SJSA1 (cell line): ENCODE measurements at regions not wholly inside any gene's neighbourhood (a gene's known extent, or its start where the extent isn't known, plus 50 kb on each side); places are given as distances from the start of the nearest gene placed in this dataset.
A peak's percentile ranks its signal among the peaks of the same experiment; 100 is the strongest.
"Not testable (repeated sequence)": the region's sequence is repeated elsewhere in the genome, so short reads cannot be mapped to it uniquely, and the experiment has no call there.

Experiments
- DNase-seq, 2 experiments: peaks; one replicate each; pipeline ENCODE4 v3.0.0-alpha.2; 2015 to 2020; ENCODE audit warnings: low spot score in 2 of 2, low read depth in 1 of 2
- H3K27ac ChIP-seq: fragments of 250-450 bp; sonication (Bioruptor Pico); 2 replicates; pipeline ENCODE4 v1.5.1; 2020; ENCODE audit warnings: mild to moderate bottlenecking, moderate library complexity
- H3K27me3 ChIP-seq: fragments of 250-450 bp; sonication (Bioruptor Pico); replicated peaks from 2 replicates; pipeline ENCODE4 v1.5.1; 2020; ENCODE audit warnings: mild to moderate bottlenecking, moderate library complexity
- H3K36me3 ChIP-seq: fragments of 250-450 bp; sonication (Bioruptor Pico); 2 replicates; pipeline ENCODE4 v1.5.1; 2020; ENCODE audit warnings: mild to moderate bottlenecking
- H3K4me1 ChIP-seq: fragments of 250-450 bp; sonication (Bioruptor Pico); replicated peaks from 2 replicates; pipeline ENCODE4 v1.6.1; 2021; ENCODE audit warnings: mild to moderate bottlenecking
- H3K4me3 ChIP-seq: fragments of 250-450 bp; sonication (Bioruptor Pico); 2 replicates; pipeline ENCODE4 v1.5.1; 2020; ENCODE audit warnings: mild to moderate bottlenecking
- H3K9me3 ChIP-seq: fragments of 250-450 bp; sonication (Bioruptor Pico); replicated peaks from 2 replicates; pipeline ENCODE4 v1.5.1; 2020; ENCODE audit warnings: mild to moderate bottlenecking

DNA sequence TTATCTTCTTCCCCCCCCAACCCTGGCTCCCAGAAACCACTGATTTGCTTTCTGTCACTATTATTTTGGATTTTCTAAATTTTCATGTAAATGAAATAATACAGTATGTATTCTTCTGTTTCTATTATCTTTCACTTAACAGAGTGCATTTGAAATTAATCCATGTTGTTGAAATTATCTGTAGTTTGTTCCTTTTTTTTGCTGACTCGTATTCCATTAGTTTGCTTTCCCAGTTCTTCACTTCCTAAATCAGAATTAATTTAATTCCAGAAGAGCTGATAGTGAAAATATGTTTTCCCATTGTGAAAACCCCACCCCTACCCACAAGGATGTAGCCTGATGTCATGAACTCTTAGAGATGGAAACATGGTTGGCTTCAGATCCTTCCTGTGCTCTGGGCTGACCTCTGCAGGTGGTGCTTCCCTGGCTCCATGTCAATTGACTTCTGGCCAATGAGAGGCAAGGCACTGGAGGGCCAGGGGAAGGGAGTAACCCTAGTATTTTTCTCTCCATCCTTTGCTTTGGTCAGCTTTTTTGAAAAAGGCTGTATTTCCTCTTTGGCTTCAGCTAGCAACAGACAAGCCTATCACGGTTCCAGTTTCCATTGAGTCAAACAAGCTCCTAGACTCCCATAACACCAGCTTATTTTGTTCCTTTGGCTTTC lies 244.4 kb upstream of the HSF2 start:
- Histone ChIP-seq H3K27ac (no peak overlapping the region), H3K4me1 (no peaks in the 10 kb centered on the region), H3K4me3 (no peak overlapping the region), H3K27me3 (no peaks in the 10 kb centered on the region; the same call in 1 of the 2 replicates), H3K36me3 (no peaks in the 10 kb centered on the region), H3K9me3 (no peaks in the 10 kb centered on the region)
- no peak for DNase-seq

- Histone ChIP-seq H3K27ac (no peak overlapping the region), H3K9me3 (no peaks in the 10 kb centered on the region), H3K4me1 (no peaks in the 10 kb centered on the region), H3K27me3 (no peaks in the 10 kb centered on the region; the same call in 1 of the 2 replicates), H3K36me3 (no peaks in the 10 kb centered on the region), H3K4me3 (no peak overlapping the region)
- no peak for DNase-seq
These were observed 238.3 kb upstream of the HSF2 start for GRCh38 chr6:122161136-122161535.

GRCh38 chr6:122165014-122165413 lies 234.4 kb upstream of the HSF2 start:
- Histone ChIP-seq H3K9me3 (no peaks in the 10 kb centered on the region), H3K4me3 (no peak overlapping the region), H3K27ac (no peak overlapping the region), H3K36me3 (no peaks in the 10 kb centered on the region), H3K4me1 (no peaks in the 10 kb centered on the region), H3K27me3 (no peaks in the 10 kb centered on the region; the same call in 1 of the 2 replicates)
- DNase-seq: no peak

- H3K9me3 ChIP-seq: no peaks in the 10 kb centered on the region
- no peak for DNase-seq
- no peak overlapping the region for H3K4me3 ChIP-seq
- no peaks in the 10 kb centered on the region for H3K4me1 ChIP-seq
- no peak overlapping the region for H3K27ac ChIP-seq
- H3K27me3 ChIP-seq: no peaks in the 10 kb centered on the region
- no peaks in the 10 kb centered on the region for H3K36me3 ChIP-seq
These were observed 229.2 kb upstream of the HSF2 start for GRCh38 chr6:122170274-122170673.

DNA sequence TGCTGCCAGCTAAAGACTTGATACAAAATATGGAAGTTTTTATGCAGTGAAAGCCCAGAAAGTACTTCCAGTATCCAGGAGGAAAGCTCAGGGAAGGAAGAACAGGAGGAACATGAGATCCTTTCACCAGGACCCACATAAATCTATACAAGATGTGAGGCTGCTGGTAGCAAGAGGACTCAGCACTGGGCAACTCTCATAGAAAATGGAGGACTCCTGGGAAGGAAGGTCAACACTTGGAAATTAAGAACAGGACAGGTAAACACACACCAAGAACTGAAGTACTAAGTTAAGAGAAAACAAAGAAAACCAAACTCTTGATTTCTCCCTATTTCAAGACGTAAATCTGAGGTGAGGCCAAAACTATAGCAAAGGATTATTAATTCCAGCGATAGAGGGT lies 220.5 kb upstream of the HSF2 start:
- no peaks in the 10 kb centered on the region for H3K4me1 ChIP-seq
- no peak for DNase-seq
- no peaks in the 10 kb centered on the region for H3K9me3 ChIP-seq
- no peaks in the 10 kb centered on the region for H3K36me3 ChIP-seq
- H3K27me3 ChIP-seq: no peaks in the 10 kb centered on the region
- H3K4me3 ChIP-seq: no peak overlapping the region
- no peak overlapping the region for H3K27ac ChIP-seq

DNA sequence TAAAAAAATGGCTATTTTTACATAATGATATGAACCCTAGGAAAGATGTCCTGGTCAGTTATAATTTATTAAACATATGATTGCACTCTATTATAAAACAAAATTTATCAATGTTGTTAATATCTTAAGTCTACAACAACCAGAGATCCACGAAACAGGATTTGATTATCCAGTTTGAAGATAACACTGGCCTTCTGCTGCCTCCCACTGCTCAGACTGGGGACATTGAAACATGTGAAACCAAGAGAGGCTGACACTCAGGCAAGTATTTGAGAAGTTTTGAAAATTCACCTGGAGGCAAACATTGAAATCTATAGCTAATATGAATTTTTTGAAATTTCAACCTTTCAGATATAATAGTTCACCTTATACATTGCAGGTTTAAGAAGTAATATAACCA lies 219.3 kb upstream of the HSF2 start:
- H3K4me3 ChIP-seq: no peak overlapping the region
- DNase-seq: no peak

DNA sequence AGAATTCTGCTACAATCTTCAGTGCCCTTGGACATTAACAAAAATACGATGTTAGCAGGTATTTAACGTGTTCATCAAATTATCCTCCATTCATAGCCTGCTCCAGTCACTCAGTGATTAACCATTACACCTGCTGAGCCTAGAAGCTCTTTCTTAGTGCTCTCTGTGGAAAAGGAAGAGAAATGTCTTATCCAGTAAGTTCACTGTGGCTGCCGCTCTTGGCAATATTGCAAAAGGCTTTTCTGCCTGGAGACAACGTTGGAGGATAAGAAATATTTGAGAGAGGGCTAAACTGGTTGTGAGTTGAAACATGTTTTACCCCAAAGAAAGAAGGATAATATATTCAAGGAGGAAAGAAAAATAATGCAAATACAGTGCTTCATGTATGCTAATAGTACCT lies 217.4 kb upstream of the HSF2 start:
- H3K27ac ChIP-seq: no peak overlapping the region
- H3K9me3 ChIP-seq: no peaks in the 10 kb centered on the region
- no peaks in the 10 kb centered on the region for H3K36me3 ChIP-seq
- H3K4me3 ChIP-seq: no peak overlapping the region
- H3K4me1 ChIP-seq: no peaks in the 10 kb centered on the region
- DNase-seq: no peak
- no peaks in the 10 kb centered on the region for H3K27me3 ChIP-seq

More for the DNA sequence above, 219.3 kb upstream of the HSF2 start:
- H3K27me3 ChIP-seq: no peaks in the 10 kb centered on the region
- H3K9me3 ChIP-seq: no peaks in the 10 kb centered on the region
- no peak overlapping the region for H3K27ac ChIP-seq
- H3K36me3 ChIP-seq: no peaks in the 10 kb centered on the region
- no peaks in the 10 kb centered on the region for H3K4me1 ChIP-seq

DNA sequence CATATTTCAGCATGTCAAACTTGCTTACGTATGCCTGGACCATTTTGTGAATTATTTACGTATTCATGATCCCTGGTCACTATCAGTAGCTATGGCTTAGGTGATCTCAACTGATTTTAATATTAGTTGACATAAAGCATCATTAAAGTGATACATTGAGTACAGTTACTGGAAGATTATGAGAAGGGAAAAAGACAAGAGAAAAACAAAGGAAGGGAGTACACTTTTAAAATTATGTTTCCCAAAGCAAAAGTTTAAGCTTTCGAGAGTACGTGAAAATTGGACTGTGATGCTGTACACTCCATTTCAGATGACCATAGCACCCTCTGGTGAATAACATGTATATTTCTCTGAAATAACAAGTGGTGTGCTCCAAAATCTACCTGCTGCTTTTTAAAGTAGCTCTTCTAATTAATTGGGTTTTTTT lies 215.0 kb upstream of the HSF2 start:
- Histone ChIP-seq H3K9me3 (no peaks in the 10 kb centered on the region), H3K27ac (no peak overlapping the region), H3K4me3 (no peak overlapping the region), H3K36me3 (no peaks in the 10 kb centered on the region), H3K4me1 (no peaks in the 10 kb centered on the region), H3K27me3 (no peaks in the 10 kb centered on the region)
- peak in 1 of 2 experiments; percentile 15 for DNase-seq

DNA sequence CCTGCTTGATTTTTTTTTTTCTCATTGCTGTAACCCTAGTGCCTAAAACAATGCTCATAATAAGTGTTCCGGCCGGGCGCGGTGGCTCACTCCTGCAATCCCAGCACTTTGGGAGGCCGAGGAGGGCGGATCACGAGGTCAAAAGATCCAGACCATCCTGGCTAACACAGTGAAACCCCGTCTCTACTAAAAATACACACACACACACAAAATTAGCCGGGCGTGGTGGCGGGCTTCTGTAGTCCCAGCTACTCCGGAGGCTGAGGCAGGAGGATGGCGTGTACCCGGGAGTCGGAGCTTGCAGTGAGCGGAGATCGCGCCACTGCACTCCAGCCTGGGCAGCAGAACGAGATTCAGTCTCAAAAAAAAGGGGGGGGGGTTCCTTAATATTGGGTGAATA lies 214.0 kb upstream of the HSF2 start:
- not testable (repeated sequence) for DNase-seq, H3K4me1 ChIP-seq, H3K36me3 ChIP-seq, H3K27me3 ChIP-seq, H3K27ac ChIP-seq, H3K4me3 ChIP-seq, H3K9me3 ChIP-seq

GRCh38 chr6:122187186-122187585 lies 212.3 kb upstream of the HSF2 start:
- H3K9me3 ChIP-seq: no peaks in the 10 kb centered on the region
- no peak overlapping the region for H3K27ac ChIP-seq
- no peak for DNase-seq
- 0 out of 2 replicates have a peak, but pooled peaks cover 1% of the 10 kb centered on the region for H3K27me3 ChIP-seq
- H3K4me3 ChIP-seq: no peak overlapping the region
- no peaks in the 10 kb centered on the region for H3K4me1 ChIP-seq
- no peaks in the 10 kb centered on the region for H3K36me3 ChIP-seq

DNA sequence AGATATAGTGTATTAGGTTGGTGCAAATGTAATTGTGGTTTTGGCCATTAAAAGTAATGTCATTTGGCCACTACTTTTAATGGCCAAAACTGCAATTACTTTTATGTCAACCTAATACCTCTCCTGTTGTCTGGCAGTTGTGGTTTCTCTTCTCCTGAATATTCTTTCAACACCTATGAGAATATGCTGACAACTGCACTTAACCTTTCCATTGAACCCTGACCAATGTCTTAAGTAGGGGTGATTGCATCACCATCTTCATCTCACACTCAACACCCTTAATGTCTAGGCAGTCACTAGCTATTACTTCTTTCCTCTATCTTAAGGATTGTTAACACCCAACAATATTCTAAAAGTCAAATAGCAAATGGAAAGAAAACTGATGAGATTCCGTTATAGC lies 200.5 kb upstream of the HSF2 start:
- Histone ChIP-seq H3K27ac (no peak overlapping the region), H3K9me3 (no peaks in the 10 kb centered on the region), H3K4me3 (no peak overlapping the region), H3K36me3 (no peaks in the 10 kb centered on the region), H3K4me1 (no peaks in the 10 kb centered on the region), H3K27me3 (no peaks in the 10 kb centered on the region)
- no peak for DNase-seq

DNA sequence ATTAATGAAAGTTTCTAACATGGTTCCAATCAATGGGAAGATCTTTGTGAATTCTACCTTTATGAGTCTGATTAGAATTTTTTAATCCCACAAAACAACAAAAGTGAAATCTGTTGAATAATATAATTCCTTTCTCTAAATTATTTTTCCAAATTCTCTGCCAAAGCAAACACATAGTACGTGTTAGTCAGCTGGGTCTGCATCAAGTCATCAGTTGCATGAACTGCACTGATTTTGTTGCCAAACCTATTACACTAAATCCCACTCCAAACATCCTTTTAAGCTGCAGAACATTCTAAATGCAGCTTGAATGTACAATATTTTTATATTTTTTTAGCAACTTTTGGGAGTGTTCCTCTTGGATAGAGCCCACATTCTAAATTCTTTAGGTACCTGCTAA lies 199.0 kb upstream of the HSF2 start:
- Histone ChIP-seq H3K36me3 (no peaks in the 10 kb centered on the region), H3K9me3 (no peaks in the 10 kb centered on the region), H3K27ac (no peak overlapping the region), H3K4me3 (no peak overlapping the region), H3K27me3 (no peaks in the 10 kb centered on the region), H3K4me1 (no peaks in the 10 kb centered on the region)
- no peak for DNase-seq

GRCh38 chr6:122202576-122203137 lies 196.8 kb upstream of the HSF2 start:
- Histone ChIP-seq H3K4me1 (no peaks in the 10 kb centered on the region), H3K9me3 (no peaks in the 10 kb centered on the region), H3K27ac (no peak overlapping the region), H3K36me3 (no peaks in the 10 kb centered on the region), H3K27me3 (no peaks in the 10 kb centered on the region), H3K4me3 (no peak overlapping the region)
- no peak for DNase-seq

- Histone ChIP-seq H3K4me3 (no peak overlapping the region), H3K27me3 (no peaks in the 10 kb centered on the region), H3K4me1 (no peaks in the 10 kb centered on the region), H3K9me3 (no peaks in the 10 kb centered on the region), H3K27ac (no peak overlapping the region), H3K36me3 (no peaks in the 10 kb centered on the region)
- no peak for DNase-seq
These were observed 192.4 kb upstream of the HSF2 start for GRCh38 chr6:122207061-122207460.

GRCh38 chr6:122207794-122208193 lies 191.7 kb upstream of the HSF2 start:
- H3K9me3 ChIP-seq: no peaks in the 10 kb centered on the region
- H3K36me3 ChIP-seq: no peaks in the 10 kb centered on the region
- no peaks in the 10 kb centered on the region for H3K27me3 ChIP-seq
- H3K4me1 ChIP-seq: no peaks in the 10 kb centered on the region
- no peak overlapping the region for H3K4me3 ChIP-seq
- DNase-seq: no peak
- no peak overlapping the region for H3K27ac ChIP-seq
